ENCODE measurements at regions not wholly inside any gene's neighbourhood (a gene's known extent, or its start where the extent isn't known, plus 50 kb on each side); places are given as distances from the start of the nearest gene placed in this dataset.

- TF ChIP-seq, protein P1, sequence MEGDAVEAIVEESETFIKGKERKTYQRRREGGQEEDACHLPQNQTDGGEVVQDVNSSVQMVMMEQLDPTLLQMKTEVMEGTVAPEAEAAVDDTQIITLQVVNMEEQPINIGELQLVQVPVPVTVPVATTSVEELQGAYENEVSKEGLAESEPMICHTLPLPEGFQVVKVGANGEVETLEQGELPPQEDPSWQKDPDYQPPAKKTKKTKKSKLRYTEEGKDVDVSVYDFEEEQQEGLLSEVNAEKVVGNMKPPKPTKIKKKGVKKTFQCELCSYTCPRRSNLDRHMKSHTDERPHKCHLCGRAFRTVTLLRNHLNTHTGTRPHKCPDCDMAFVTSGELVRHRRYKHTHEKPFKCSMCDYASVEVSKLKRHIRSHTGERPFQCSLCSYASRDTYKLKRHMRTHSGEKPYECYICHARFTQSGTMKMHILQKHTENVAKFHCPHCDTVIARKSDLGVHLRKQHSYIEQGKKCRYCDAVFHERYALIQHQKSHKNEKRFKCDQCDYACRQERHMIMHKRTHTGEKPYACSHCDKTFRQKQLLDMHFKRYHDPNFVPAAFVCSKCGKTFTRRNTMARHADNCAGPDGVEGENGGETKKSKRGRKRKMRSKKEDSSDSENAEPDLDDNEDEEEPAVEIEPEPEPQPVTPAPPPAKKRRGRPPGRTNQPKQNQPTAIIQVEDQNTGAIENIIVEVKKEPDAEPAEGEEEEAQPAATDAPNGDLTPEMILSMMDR (IDR thresholded peaks at IDR 0.05): no peak
- no peak for TF ChIP-seq ZFX (IDR thresholded peaks at IDR 0.05; ENCODE audit: borderline replicate concordance)
Measured at GRCh38 chr7:10211016-10211415, 762.7 kb upstream of the PHF14 start.
